HFF-Myc (cell line): ENCODE measurements at regions not wholly inside any gene's neighbourhood (a gene's known extent, or its start where the extent isn't known, plus 50 kb on each side); places are given as distances from the start of the nearest gene placed in this dataset.

Experiments used
- DNase-seq: peaks from one replicate; pipeline ENCODE4 v3.0.0-alpha.2; 2011; ENCODE audit warnings: low read depth; ENCODE audit errors: extremely low read depth
- H3K4me3 ChIP-seq: replicated peaks from 2 replicates; pipeline ENCODE4 v1.5.1; 2011; ENCODE audit warnings: low read depth, mild to moderate bottlenecking, control low read depth, low read length
- TF ChIP-seq, protein P1 (sequence below): IDR thresholded peaks from 2 replicates; pipeline ENCODE4 v1.5.1; 2012; ENCODE audit warnings: mild to moderate bottlenecking, low read depth, low read length, control low read depth; ENCODE audit errors: missing control alignments

- TF ChIP-seq, protein P1, sequence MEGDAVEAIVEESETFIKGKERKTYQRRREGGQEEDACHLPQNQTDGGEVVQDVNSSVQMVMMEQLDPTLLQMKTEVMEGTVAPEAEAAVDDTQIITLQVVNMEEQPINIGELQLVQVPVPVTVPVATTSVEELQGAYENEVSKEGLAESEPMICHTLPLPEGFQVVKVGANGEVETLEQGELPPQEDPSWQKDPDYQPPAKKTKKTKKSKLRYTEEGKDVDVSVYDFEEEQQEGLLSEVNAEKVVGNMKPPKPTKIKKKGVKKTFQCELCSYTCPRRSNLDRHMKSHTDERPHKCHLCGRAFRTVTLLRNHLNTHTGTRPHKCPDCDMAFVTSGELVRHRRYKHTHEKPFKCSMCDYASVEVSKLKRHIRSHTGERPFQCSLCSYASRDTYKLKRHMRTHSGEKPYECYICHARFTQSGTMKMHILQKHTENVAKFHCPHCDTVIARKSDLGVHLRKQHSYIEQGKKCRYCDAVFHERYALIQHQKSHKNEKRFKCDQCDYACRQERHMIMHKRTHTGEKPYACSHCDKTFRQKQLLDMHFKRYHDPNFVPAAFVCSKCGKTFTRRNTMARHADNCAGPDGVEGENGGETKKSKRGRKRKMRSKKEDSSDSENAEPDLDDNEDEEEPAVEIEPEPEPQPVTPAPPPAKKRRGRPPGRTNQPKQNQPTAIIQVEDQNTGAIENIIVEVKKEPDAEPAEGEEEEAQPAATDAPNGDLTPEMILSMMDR, result no peak
- no peak for DNase-seq
- H3K4me3 ChIP-seq, result no peak overlapping the region
Observed at GRCh38 chr5:98503616-98504015, 269.8 kb upstream of the RGMB start.

DNA sequence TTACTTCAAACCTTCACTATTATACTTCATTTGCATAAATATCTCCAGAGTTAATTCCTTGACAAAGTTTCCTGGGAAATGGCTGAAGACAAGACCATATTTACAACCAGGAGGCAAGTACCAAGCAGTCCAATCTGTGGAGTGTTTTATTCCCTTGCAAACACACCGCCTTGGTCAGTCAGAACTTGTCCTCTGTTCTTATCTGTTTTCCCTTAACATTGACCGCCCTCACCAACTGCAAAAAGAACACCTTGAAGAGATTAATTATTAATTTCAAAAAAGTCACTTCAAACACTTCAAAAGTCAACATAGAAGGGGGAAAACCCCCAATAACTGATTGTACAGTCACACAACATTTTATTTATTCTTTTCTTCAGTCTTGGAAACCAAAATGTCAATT, 269.0 kb upstream of the RGMB start:
- H3K4me3 ChIP-seq, result no peak overlapping the region
- TF ChIP-seq, protein P1, result no peak
- no peak for DNase-seq

- no peak overlapping the region for H3K4me3 ChIP-seq
- no peak for DNase-seq
- TF ChIP-seq, protein P1, result no peak
Observed at GRCh38 chr5:98510143-98510985, 263.1 kb upstream of the RGMB start.

GRCh38 chr5:98513380-98513779, 260.1 kb upstream of the RGMB start:
- DNase-seq, result no peak
- TF ChIP-seq, protein P1, result no peak
- H3K4me3 ChIP-seq, result no peak overlapping the region

- DNase-seq, result no peak
- TF ChIP-seq, protein P1, result no peak
- no peak overlapping the region for H3K4me3 ChIP-seq
Observed at GRCh38 chr5:98514215-98514614, 259.2 kb upstream of the RGMB start.

DNA sequence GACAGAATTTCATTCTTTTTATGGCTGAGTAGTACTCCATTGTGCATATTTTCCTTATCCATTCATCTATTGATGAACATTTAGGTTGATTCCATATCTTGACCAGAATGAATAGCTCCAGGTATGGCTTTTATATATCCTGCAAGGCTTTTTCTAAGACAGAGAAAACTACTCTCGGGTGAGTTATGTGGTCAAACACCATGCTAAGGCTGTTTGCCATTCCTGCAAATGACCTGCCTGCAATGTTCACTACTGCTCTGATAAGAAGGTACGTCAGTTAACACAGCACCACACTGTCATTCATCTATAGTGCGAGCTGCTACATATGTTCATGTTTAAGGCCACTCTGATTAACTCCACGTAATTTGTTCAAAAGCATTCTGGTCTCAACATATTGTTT, 256.8 kb upstream of the RGMB start:
- H3K4me3 ChIP-seq, result no peak overlapping the region
- DNase-seq, result no peak
- TF ChIP-seq, protein P1, result no peak
